Right lung (tissue), 2 donors: ENCODE measurements at regions not wholly inside any gene's neighbourhood (a gene's known extent, or its start where the extent isn't known, plus 50 kb on each side); places are given as distances from the start of the nearest gene placed in this dataset.
"Not testable (repeated sequence)": the region's sequence is repeated elsewhere in the genome, so short reads cannot be mapped to it uniquely, and the experiment has no call there.

Experiments
- DNase-seq, 2 donors: peaks; one replicate each; pipeline ENCODE4 v3.0.0-alpha.2; 2013

DNA sequence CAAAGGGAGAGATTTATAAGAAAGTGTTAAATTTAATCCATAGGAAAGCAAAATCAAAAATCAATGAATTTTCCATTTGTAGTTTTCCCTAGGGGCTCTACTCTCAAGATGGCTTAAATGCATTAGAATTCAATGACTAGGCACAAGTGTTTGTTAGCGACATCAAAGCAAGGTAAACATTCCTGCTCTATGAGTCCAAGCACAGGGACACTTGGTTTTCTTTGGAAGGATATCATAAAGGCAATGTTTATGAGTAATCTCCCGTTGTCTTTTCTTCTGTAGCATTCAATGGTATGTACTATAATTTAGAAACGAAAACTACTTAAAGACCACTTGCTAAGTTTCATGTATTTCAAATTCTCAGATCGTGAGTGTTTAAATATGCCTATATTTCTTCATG is 54.8 kb upstream of the ZNF717 start:
- not testable (repeated sequence) for DNase-seq

DNA sequence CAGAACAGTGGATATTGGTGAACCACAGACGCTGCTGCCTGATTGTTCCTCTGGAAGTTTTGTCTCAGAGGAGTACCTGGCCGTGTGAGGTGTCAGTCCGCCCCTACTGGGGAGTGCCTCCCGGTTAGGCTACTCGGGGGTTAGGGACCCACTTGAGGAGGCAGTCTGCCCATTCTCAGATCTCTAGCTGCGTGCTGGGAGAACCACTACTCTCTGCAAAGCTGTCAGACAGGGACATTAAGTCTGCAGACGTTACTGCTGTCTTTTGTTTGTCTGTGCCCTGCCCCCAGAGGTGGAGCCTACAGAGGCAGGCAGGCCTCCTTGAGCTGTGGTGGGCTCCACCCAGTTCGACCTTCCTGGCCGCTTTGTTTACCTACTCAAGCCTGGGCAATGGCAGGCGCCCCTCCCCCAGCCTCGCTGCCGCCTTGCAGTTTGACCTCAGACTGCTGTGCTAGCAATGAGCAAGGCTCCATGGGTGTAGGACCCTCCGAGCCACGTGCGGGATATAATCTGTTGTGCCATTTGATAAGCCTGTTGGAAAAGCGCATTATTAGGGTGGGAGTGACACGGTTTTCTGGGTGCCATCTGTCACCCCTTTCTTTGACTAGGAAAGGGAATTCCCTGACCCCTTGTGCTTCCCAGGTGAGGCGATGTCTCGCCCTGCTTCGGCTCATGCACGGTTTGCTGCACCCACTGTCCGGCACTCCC is 65.1 kb upstream of the ZNF717 start:
- not testable (repeated sequence) for DNase-seq

DNA sequence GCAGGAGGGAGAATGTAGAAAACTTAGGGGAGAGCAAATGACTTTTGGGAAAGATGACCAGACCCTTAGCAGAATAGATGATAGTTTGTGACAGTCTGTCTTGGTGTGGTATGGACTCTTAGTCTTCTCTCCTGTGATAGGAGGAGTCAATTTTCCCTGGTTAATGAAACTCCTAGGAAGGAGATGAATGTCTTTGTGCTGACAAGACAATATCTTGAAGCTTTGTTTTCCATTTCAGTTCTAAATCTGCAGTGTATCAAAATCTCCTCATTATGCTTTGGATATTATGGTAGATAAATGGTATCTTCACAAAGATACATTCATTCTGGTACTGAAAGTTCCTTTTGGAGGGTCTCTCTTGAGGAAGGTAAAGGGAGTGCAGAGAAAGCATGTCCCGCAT is 77.8 kb upstream of the ZNF717 start:
- no peak for DNase-seq

DNA sequence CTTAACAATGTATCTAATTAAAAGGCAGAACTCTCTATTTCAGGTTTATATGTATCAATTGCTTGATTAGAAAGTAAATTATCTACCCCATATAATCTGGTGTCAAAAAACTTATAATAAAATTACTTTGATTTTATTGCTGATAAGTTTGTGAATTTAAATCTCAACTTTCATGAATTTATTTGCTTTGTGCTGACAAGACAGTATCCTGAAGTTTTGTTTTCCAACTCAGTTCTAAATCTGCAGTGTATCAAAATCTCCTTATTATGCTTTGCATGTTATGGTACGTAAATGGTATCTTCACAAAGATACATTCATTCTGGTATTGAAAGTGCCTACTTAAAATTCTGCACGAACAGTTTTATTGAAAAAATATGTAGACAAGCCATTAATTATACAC is 78.5 kb upstream of the ZNF717 start:
- DNase-seq: no peak

DNA sequence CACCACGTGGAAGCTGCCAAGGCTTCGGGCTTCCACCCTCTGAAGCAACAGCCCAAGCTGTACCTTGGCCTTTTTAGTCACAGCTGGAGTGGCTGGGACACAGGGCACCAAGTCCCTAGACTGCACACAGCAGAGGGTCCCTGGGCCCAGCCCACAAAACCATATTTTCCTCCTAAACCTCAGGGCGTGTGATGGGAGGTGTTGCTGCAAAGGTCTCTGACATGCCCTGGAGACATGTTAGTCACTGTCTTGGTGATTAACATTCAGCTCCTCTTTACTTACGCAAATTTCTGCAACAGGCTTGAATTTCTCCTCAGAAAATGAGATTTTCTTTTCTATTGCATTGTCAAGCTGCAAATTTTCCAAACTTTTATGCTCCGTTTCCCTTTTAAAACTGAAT is 98.4 kb upstream of the ZNF717 start:
- not testable (repeated sequence) for DNase-seq

DNA sequence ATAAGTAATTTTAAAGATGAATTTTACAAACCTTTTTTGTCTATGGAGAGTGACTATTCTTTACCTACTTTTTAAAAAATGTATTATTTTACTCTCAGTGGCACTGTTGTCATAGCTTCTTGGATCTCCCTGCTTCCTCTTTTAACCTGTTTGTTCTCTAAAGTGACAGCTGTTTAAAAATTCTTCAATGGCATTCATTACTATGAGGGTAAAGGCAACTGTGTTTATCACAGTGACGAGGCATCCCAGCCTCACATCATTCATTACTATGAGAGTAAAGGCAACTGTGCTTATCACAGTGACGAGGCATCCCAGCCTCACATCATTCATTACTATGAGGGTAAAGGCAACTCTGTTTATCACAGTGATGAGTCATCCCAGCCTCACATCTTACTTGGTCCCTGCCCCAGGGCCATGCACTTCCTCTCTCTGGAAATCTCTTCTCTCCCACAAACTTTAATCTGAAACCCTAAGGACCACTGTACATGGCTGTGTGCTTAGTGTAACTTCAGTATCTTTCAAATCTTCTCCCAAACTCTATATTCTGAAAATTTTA is 101.7 kb upstream of the ZNF717 start:
- no peak for DNase-seq

DNA sequence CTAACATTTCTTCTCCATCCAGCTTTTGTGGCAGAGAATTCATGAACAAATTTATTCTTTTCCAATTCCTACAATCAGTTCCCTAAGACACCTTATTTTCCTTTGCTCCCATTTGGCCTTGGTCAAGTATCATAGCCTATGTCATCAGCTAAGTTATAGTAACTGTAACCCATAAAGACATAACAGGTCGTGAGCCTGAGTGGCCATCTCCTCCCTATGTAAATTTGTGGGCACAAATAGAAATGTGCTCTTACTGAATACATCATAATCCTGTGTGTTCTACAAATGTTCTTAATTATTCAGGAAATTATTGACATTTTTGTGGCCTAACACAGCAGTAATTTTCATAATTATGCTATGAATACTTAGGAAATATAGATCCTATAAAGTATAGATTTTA is 108.9 kb upstream of the ZNF717 start:
- no peak for DNase-seq

DNA sequence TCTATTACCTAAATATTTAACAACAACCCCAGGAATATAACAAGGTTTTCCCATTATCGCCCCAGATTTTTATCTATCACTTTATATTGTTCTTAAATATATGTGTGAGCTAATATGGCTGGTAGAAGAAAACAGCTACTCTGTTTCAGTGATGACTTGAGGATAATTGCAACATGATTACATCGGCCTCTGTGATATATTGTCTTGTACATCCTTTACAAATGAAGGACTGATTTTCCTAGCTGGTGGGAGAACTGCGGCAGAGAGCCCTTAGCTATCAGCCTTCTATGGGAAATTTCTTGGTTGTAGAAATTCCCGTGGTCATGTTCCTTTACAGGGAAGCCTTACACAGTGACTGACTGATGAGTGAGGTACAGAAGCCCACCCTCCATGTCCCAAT is 110.9 kb upstream of the ZNF717 start:
- no peak for DNase-seq

DNA sequence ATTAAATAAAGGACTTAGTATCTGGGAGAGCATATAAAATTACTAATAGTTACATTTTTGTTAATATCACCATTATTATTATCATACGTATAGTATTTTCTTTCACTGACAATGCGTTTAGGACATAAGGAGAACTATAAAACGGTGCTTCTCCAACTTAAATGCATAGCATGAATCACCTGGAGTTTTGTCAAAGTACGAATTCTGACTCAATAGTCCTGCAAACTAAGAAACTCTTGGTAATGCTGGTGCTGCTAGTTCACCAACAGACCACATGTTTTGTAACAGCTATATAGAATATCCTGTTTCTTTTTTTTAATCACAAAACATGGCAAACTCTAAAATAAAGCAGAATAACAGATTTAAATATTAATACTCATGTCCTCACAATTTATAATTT is 116.1 kb upstream of the ZNF717 start:
- DNase-seq: not testable (repeated sequence)

DNA sequence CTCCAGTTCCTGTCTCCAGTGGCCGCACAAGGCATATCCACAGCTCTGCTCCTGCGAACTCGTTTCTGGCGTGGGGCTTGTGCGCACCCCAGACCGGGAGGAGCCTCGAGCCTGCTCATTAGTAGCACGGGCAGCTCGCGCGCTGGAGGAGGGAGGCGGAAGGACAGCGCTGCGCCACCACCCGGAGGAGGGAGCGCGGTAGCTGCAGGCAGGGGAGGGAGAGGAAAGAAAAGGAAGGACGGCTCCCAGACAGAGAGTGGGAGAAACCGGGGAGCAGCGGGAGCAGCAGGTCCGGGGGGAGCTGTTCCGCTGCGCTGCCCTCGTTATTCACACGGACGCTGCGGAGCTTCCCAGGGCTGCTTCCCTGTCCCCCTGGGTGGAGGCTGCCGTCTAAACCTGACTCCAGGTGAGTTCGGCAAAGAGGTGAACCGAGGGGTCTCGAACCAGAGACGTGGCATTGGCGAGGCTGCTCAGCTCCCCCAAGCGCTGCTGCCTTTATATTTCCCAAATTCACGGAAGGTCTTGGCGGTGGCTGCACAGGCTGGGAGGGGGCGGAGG is 121.3 kb upstream of the ZNF717 start:
- peak; percentile 14 to 25 for DNase-seq

DNA sequence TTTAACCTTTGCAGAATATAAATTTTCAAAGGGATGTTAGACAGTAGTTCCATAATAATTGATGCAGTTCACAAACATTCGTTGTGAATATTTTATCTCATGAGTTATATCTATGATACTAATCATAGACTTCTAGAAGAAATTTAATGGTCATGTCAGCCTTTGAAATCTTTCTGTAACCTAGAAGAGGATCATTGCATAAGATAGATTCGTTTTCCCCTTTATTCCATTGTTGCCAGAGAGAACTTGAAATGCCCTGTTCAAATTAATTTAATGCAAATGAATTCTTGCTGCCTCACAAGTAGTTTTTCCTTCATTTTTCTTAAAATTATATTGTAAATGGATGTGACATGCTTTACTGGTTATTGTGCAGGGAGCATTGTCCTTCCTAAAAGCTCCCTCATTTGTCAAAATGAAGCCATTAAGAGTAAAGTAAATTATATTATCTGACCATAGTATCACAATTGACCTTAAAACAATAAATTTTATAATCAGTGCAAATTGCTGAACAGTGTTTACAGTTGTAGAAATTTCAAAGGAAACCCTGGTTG is 128.5 kb upstream of the ZNF717 start:
- no peak for DNase-seq

DNA sequence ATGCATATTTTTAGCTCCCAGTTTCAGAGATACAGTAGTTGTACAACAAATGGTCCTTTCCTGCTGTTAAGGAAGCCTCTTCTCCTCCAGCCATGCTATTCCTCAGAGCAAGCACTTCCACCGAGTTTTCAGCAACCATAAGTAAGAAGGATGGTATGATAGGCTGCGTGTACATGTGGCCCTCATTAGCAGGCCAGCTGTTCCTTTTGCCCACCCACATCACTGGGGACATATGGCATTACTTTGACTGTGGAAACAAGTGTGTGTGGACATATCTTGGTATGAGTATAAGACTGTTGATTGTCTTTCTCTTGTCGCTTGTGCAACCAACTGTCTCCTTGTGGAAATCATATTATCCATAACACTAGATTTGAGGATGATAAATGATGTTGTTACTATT is 129.4 kb upstream of the ZNF717 start:
- not testable (repeated sequence) for DNase-seq

DNA sequence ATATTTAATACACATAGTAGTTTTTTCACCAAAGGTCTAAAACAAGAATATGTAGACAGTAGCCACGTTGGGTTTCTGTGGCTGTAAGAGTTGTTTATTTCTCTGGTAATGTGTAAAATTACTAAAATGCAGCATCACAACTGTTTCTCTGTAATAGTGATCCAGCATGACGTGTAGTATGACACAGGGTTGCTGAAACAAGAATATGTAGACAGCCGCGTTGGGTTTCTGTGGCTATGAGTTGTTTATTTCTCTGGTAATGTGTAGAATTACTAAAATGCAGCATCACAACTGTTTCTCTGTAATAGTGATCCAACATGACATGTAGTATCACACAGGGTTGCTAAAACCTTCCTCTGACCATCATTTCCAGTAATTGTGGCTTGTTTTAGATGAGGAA is 153.6 kb upstream of the ZNF717 start:
- DNase-seq: no peak

DNA sequence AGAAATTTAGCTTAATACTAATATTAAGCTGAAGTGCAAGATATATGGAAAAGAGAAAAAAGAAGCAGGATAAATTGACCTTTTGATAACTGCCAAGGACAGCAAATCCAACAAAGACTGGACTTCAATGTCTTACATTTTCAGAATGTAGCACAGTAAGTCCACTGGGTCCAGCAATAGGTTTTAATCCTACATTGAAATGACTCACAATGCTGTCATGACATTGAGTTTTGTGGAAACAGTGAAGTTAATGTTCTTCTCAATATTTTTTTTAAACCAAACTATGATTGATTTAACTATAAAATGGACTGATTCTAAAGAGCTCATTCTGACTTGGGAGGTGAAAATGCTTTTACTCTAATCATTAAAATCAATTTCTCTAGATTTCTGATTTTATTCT is 166.6 kb upstream of the ZNF717 start:
- DNase-seq: no peak

DNA sequence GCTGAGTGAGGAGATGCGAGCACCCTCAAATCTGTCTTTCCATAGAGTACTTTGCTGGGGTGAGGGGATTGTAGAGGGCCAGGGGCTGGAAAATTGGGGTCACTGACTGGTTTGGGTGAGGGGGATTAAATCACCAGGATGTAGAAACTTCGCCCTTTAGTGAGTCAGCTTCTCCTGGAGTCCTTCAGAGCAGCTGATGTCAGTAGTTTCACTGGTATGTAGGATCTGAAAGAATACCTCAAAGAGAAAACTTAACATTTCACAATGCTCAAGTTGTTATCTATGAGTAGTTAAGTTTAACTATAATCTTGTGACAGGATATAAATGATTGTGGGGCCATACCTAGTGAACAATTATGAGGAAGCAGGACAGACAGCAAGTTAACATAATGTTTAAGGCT is 174.7 kb upstream of the ZNF717 start:
- DNase-seq: not testable (repeated sequence)

DNA sequence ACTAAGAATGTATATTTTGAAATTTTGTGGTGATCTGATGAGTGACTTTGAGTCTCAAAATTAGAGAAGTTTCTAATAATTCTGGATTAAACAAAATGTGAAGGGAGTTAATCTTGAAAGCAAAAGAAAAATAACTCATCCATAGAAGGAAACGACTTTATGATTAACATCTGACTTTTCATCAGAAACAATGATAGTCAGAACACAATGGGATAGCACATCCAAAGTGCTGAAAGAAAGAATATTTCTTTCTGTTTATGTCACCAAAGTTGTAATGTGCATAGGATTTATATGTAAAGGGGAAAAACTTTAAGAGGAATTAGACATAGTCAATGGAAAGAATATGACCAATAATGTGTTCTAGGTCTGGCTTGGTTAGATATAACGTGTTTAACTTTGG is 176.7 kb upstream of the ZNF717 start:
- not testable (repeated sequence) for DNase-seq

DNA sequence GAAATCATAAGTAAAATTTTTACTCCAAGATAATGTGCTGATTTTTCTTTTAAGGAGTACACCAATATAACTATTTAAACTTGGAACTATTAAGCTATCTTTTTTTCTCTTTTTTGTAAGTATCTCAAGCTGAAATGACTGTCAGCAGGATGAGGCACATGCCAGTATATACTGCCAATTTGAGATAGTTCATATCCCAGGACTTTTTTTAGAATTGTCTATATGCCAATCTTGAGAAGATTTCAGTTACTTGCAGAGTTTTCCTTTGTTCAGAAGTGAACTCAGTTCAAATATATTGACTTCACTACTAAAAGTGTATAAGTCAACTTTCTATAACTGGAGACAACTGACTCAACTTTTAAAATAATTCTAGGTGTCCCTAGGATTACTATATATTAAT is 181.7 kb upstream of the ZNF717 start:
- no peak for DNase-seq

DNA sequence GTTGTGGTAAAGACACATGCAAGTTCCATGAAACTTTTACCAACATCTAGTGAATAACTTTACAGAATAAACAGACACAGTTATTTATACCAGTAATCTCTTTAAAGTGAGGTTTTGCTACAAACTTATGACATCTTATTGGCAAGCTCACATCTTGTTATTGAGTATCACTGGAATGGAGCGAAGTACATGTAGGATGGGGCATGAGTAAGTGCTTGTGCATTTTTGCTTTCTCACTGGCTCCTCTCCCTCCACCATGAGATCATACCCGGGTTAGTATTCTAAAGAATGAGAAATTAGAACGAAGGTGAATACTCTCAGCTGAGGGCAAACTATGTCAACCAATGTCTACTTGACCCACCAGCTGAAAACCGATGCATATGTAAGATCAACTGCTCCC is 193.3 kb upstream of the ZNF717 start:
- DNase-seq: no peak

DNA sequence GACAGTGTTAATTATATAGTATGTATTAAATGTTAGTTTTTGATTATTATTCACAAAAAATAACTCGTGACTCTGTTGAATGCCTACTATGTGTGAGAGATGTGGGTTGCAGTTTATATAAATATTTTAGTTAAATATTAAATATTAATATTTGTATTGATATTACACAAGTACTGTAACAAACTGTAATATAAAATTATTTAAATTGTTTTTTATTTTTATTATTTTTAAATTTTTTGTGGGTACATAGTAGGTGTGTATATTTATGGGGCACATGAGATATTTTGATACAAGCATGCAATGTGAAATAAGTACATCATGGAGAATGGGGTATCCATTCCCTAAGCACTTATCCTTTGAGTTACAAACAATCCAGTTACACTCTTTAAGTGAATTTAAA is 196.1 kb upstream of the ZNF717 start:
- no peak for DNase-seq

DNA sequence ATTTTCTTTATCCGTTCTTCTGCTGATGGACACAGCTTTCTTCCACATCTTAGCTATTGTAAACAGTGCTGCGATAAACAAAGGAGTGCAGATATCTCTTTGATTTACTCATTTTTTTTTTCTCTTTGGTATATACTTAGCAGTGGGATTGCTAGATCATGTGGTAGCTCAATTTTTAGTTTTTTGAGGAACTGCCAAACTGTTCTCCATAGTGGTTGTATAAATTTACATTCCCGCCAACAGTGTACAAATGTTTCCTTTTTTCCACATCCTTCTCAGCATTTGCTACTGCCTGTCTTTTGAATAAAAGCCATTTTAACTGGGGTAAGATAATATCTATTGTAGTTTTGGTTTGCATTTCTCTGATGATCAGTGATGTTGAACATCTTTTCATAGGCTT is 196.8 kb upstream of the ZNF717 start:
- DNase-seq: no peak

DNA sequence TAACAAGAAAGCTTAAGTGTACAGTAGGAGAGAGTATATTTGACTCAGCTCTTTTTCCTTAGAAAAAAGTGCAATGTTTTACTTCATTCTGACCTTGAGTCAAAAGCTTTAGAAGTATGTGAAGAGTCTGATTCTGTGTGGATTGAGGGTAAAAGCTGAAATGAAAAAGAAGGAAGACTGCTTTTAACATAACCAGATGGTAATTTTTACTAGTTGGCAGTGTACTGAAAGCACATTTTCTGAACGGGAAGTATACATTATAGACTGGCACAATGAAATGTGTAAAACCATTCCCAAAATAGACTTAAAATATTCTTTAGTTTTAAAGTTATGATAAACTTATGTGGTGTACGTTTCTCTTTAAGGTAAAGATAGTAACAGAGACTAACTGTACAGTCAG is 197.8 kb upstream of the ZNF717 start:
- no peak for DNase-seq

DNA sequence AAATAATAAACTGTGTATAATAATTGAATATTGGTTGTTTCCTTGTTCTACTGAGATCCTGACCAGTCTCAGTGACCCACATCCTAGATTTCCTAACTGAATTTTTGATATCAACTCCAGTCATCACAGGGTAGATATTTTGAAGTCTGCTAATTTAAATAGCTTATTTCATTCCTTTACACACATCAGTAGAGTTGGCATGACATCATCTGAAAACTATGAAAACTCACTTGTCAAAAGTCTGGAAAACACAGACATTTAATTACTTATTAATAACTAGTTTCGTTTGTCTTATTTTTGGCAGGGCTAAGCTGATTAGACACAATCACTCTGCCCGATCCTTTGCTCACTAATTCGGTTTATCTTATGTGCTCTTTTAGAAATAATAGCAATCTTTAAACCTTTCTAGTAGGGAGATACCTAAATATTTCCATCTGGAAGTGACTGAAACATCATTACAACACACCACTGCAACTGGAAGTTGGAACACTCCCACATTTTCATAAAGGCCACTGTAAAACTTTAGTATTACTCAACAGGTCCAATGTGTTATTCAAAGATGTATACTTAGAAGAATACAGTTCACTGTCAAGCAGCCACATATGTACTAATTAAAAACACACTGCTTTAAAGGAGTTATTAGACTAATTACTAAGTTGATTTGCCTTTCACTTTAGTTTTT is 198.4 kb upstream of the ZNF717 start:
- peak in 1 of 2 donors; percentile 6 for DNase-seq

DNA sequence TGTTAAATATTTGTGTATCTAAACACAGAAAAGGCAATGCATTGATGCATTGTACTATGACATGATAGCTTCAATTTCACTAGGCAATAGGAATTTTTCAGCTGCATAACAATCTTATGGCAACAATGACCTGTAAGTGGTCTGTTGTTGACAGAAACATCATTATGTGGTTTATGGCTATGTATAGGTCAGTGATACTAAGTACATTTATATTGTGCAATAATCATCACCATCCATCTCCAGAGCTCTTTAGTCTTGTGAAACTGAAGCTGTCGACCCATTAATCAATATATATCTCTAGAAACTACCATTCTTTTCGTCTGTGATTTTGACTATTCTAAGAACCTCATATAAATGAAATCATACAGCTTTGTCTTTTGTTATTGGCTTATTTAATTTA is 200.1 kb upstream of the ZNF717 start:
- no peak for DNase-seq
